ENCODE measurements at regions not wholly inside any gene's neighbourhood (a gene's known extent, or its start where the extent isn't known, plus 50 kb on each side); places are given as distances from the start of the nearest gene placed in this dataset.

DNA sequence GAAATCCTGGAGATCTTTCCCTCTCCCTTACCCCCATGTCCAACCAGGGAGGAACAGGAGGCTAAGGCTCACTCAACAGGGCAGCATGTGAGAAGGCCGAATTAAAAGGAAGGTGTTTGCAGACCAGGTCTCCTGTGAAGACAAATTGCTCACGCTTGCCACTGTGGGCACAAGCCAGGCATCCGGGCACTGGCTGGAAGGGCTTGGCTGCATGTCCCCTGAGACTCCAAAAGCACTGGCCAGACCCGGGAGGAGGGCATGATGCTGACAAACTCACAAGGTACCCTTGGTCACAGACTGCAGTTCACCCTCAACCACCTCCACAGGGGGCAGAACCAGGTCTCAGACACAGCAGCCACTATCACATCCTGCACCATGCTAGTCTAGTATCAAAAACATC lies 113.7 kb upstream of the NSMCE3 start:
- TF ChIP-seq ZNF274 (IDR thresholded peaks at IDR 0.05; ENCODE audit: low read depth, low read length) = no peak
- no peak for TF ChIP-seq YY1 (IDR thresholded peaks at IDR 0.05; ENCODE audit: insufficient read depth, insufficient read length)

Measured in NT2/D1 (cell line).